ENCODE measurements at regions not wholly inside any gene's neighbourhood (a gene's known extent, or its start where the extent isn't known, plus 50 kb on each side); places are given as distances from the start of the nearest gene placed in this dataset.

- H2AFZ ChIP-seq (ENCODE audit: low read length), result no peak overlapping the region
- FAIRE-seq (no peak), DNase-seq (ENCODE audit: low read depth in 1 of 2, low spot score in 2 of 2) (no peak)
- H3K27ac ChIP-seq (ENCODE audit: low read depth, low read length), result no peak overlapping the region
- no peak overlapping the region for H3K23ac ChIP-seq (ENCODE audit: insufficient read length)
- no peak for TF ChIP-seq EGR1 (IDR thresholded peaks at IDR 0.05; ENCODE audit: borderline replicate concordance, low read depth, low read length)
- no peak for TF ChIP-seq SRF (IDR thresholded peaks at IDR 0.05; ENCODE audit: low read depth, low read length)
- TF ChIP-seq CBX5 (IDR thresholded peaks at IDR 0.05; ENCODE audit: low read depth, low read length), result no peak
- no peak for TF ChIP-seq SIX5 (IDR thresholded peaks at IDR 0.05; ENCODE audit: low read depth, low read length)
- TF ChIP-seq ATF3 (IDR thresholded peaks at IDR 0.05; ENCODE audit: insufficient read depth, low read depth, low read length), result no peak
- no peak for TF ChIP-seq EZH2 (IDR thresholded peaks at IDR 0.05; ENCODE audit: low read depth, low read length, severe bottlenecking)
- H4K20me1 ChIP-seq (replicated peaks in 1 of 2; ENCODE audit: control insufficient read depth in 1 of 2, insufficient read depth in 2 of 2, low read length in 2 of 2), result no peaks in the 10 kb centered on the region
- no peak overlapping the region for H4K8ac ChIP-seq (ENCODE audit: extremely low read depth, insufficient read depth, low read length)
- H3K18ac ChIP-seq (ENCODE audit: extremely low read depth, low read length), result no peak overlapping the region
- H3K4me2 ChIP-seq (ENCODE audit: insufficient read depth in 1 of 2, low read depth in 2 of 2, low read length in 2 of 2), result no peak overlapping the region
- ChIA-PET POLR2A (ENCODE audit: partially characterized antibody) (no interaction called here), CTCF (ENCODE audit: partially characterized antibody) (no interaction called here)
- 0 out of 4 replicates have a peak, but pooled peaks cover 0 to 2% of the 10 kb centered on the region in 2 experiments for H3K9me3 ChIP-seq (ENCODE audit: insufficient read depth in 2 of 2, low read depth in 1 of 2, low read length in 1 of 2)
- H2BK120ac ChIP-seq (replicated peaks; ENCODE audit: low read depth, low read length), result no peak overlapping the region
- H2BK20ac ChIP-seq (ENCODE audit: low read length), result no peak overlapping the region
- H3K14ac ChIP-seq (ENCODE audit: insufficient read length), result no peak overlapping the region
- no peak overlapping the region for H2AK5ac ChIP-seq (ENCODE audit: low read depth, low read length)
- no peak overlapping the region for H3K4ac ChIP-seq (replicated peaks; ENCODE audit: insufficient read length, low read depth, low read length)
- H2BK15ac ChIP-seq (ENCODE audit: low read length), result no peak overlapping the region
- no peaks in the 10 kb centered on the region for H3K23me2 ChIP-seq (ENCODE audit: low read depth, low read length)
- no peak overlapping the region for H3K56ac ChIP-seq (replicated peaks; ENCODE audit: insufficient read length, low read depth, low read length)
- H3K36me3 ChIP-seq (ENCODE audit: control insufficient read depth in 2 of 4, insufficient read depth in 4 of 4, low read length in 3 of 4), result no peaks in the 10 kb centered on the region
- no peak overlapping the region for H2BK5ac ChIP-seq (ENCODE audit: low read depth, low read length)
- H4K5ac ChIP-seq (ENCODE audit: insufficient read length, low read depth, low read length), result no peak overlapping the region
- no peak overlapping the region for H3K9ac ChIP-seq (replicated peaks in 1 of 4; ENCODE audit: extremely low read depth in 1 of 4, low read depth in 3 of 4, low read length in 3 of 4)
- no peaks in the 10 kb centered on the region for H3K4me1 ChIP-seq (replicated peaks in 1 of 4; ENCODE audit: control insufficient read depth in 3 of 4, insufficient read depth in 4 of 4, low read length in 3 of 4)
- H3K27me3 ChIP-seq (replicated peaks in 1 of 4; ENCODE audit: control insufficient read depth in 3 of 4, extremely low read depth in 1 of 4, insufficient read depth in 3 of 4, low read length in 3 of 4), result no peaks in the 10 kb centered on the region
- H4K91ac ChIP-seq (replicated peaks; ENCODE audit: insufficient read length, low read length), result no peak overlapping the region
- H2BK12ac ChIP-seq (ENCODE audit: low read depth, low read length), result no peak overlapping the region
- H3K4me3 ChIP-seq (ENCODE audit: extremely low read depth in 1 of 4, insufficient read depth in 2 of 4, low read depth in 3 of 4, low read length in 4 of 4), result no peak overlapping the region
- H3K79me1 ChIP-seq (ENCODE audit: low read depth, low read length), result no peaks in the 10 kb centered on the region
- H3K79me2 ChIP-seq (ENCODE audit: control insufficient read depth in 1 of 2, insufficient read depth in 2 of 2, low read length in 2 of 2), result no peaks in the 10 kb centered on the region
Observed at GRCh38 chr9:30771163-30771708, 1613.2 kb upstream of the ACO1 start.
